ENCODE measurements at regions not wholly inside any gene's neighbourhood (a gene's known extent, or its start where the extent isn't known, plus 50 kb on each side); places are given as distances from the start of the nearest gene placed in this dataset.

GRCh38 chr3:104168386-104168785 is 1198.3 kb upstream of the ALCAM start:
- TF ChIP-seq SMC3 (IDR thresholded peaks at IDR 0.05) (no peak), CTCF (IDR thresholded peaks at IDR 0.05) (no peak), MAX (IDR thresholded peaks at IDR 0.05) (no peak), RAD21 (conservative IDR thresholded peaks at IDR 0.05 in 1 of 2, IDR thresholded peaks at IDR 0.05 in 1 of 2) (no peak), E2F6 (IDR thresholded peaks at IDR 0.05; ENCODE audit: borderline replicate concordance, low read depth) (no peak), EHMT2 (IDR thresholded peaks at IDR 0.05; ENCODE audit: low read depth) (no peak), POLR2A (IDR thresholded peaks at IDR 0.05; ENCODE audit: low read length) (no peak), REST (IDR thresholded peaks at IDR 0.05) (no peak), RARB (CRISPR knock-in tag; IDR thresholded peaks at IDR 0.05) (no peak), BCL3 (IDR thresholded peaks at IDR 0.05) (no peak)

Measured in A549 (cell line).